Upper lobe of left lung (tissue), 6 donors: ENCODE measurements at regions not wholly inside any gene's neighbourhood (a gene's known extent, or its start where the extent isn't known, plus 50 kb on each side); places are given as distances from the start of the nearest gene placed in this dataset.
A peak's percentile ranks its signal among the peaks of the same experiment; 100 is the strongest.

ENCODE experiments used
- ATAC-seq, 2 donors: fragments of 200-7000 bp; cut with Tn5 transposase; one replicate each; pipeline ENCODE4 v1.9.1; 2022; ENCODE audit warnings: mild to moderate bottlenecking in 2 of 2, moderate library complexity in 2 of 2; ENCODE audit not compliant: low FRiP score in 2 of 2
- DNase-seq, 2 donors: peaks; one replicate each; pipeline ENCODE4 v3.0.0-alpha.2; 2019 to 2020
- H3K27ac ChIP-seq, 4 donors: fragments of 200-600 bp; sonication (generic); one replicate each; pipeline ENCODE4 v1.5.1; 2016 to 2019
- H3K27me3 ChIP-seq, 4 donors: fragments of 200-600 bp; sonication (generic); one replicate each; pipeline ENCODE4 v1.5.1; 2017 to 2019
- H3K36me3 ChIP-seq, 4 donors: fragments of 200-600 bp; sonication (generic); one replicate each; pipeline ENCODE4 v1.5.1; 2016 to 2019
- H3K4me1 ChIP-seq, 4 donors: fragments of 200-600 bp; sonication (generic); one replicate each; pipeline ENCODE4 v1.5.1; 2018 to 2019
- H3K4me3 ChIP-seq, 4 donors: fragments of 200-600 bp; sonication (generic); one replicate each; pipeline ENCODE4 v1.5.1; 2017 to 2019; ENCODE audit warnings: mild to moderate bottlenecking in 2 of 4, moderate library complexity in 1 of 4
- H3K9me3 ChIP-seq, 4 donors: fragments of 200-600 bp; sonication (generic); one replicate each; pipeline ENCODE4 v1.5.1; 2018 to 2019
- CTCF ChIP-seq, 6 experiments: fragments of 450-650 bp in 4 of 6; fragments of 200-600 bp in 2 of 6; sonication (generic) in 2 of 6; IDR thresholded peaks; one replicate each; pipeline ENCODE4 v1.5.1; 2016 to 2019; ENCODE audit warnings: antibody characterized with exemption in 6 of 6
- EP300 ChIP-seq, 4 donors: sonication (generic); formaldehyde crosslinking; IDR thresholded peaks; one replicate each; pipeline ENCODE4 v1.5.1; 2017; ENCODE audit warnings: antibody characterized with exemption in 4 of 4, control low read depth in 2 of 4
- POLR2A ChIP-seq, 4 donors: fragments of 450-650 bp; IDR thresholded peaks; one replicate each; pipeline ENCODE4 v1.5.1; 2016 to 2017; ENCODE audit warnings: antibody characterized with exemption in 4 of 4, mild to moderate bottlenecking in 2 of 4
- POLR2AphosphoS5 ChIP-seq, 2 donors: sonication (generic); formaldehyde crosslinking; IDR thresholded peaks; one replicate each; pipeline ENCODE4 v1.5.1; 2017; ENCODE audit warnings: antibody characterized with exemption in 2 of 2
- WGBS, 2 donors: methylation state at CpG; one replicate each; pipeline ENCODE4 v1.1.5; 2017 to 2018; 5-methylcytosine and 5-hydroxymethylcytosine counted together
- donor health status: DM: no; HTN: no; CAD: no; lungs with moderate emphysema.
- donor health status: DM: no; HTN: yes; CAD: no; lungs with severe emphysema.

- TF ChIP-seq POLR2A (IDR thresholded peaks at IDR 0.05) (no peak), EP300 (IDR thresholded peaks at IDR 0.05) (no peak), POLR2AphosphoS5 (IDR thresholded peaks at IDR 0.05) (no peak), CTCF (IDR thresholded peaks at IDR 0.05) (no peak)
- no peak overlapping the region for H3K27ac ChIP-seq
- no peak for DNase-seq
- no peaks in the 10 kb centered on the region for H3K4me1 ChIP-seq
- H3K36me3 ChIP-seq = no peaks in the 10 kb centered on the region
- H3K27me3 ChIP-seq = no peaks in the 10 kb centered on the region
- H3K4me3 ChIP-seq = no peak overlapping the region
- no peaks in the 10 kb centered on the region for H3K9me3 ChIP-seq
- no peak for ATAC-seq
- 60 to 67% methylated on average over 3 of the region's 3 CpGs for WGBS, 2 donors
Observed at GRCh38 chr12:65630555-65630954, 193.7 kb upstream of the HMGA2 start.

DNA sequence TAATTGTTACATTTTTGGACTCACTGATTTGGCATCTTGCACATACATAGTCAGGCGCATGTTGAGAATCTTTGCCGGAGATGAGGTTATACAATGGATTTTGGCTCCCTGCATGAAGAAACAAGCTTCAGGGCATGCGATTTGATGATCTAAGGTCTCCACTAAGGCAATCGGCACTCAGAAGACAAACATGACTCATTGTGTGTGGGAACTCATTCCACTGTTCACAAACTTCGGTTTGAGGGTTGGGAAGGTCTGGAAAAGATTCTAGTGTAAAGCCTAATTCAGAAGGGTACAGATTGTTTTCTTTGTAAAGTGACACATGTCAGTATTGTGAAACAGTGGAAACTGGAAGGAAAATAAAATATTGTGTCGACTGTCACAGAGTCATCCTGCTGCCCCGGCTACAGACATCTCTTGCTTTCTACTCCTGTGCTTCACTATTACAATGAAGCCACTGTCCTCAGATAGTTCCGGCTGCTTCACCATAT lies 192.6 kb upstream of the HMGA2 start:
- Histone ChIP-seq H3K4me1 (no peaks in the 10 kb centered on the region), H3K9me3 (no peaks in the 10 kb centered on the region), H3K27ac (no peak overlapping the region), H3K36me3 (no peaks in the 10 kb centered on the region), H3K27me3 (no peaks in the 10 kb centered on the region), H3K4me3 (no peak overlapping the region)
- ATAC-seq = peak in 1 of 2 donors; percentile 91
- WGBS, 2 donors = 72 to 80% methylated on average over 8 of the region's 8 CpGs
- TF ChIP-seq EP300 (IDR thresholded peaks at IDR 0.05) (no peak), CTCF (IDR thresholded peaks at IDR 0.05) (no peak), POLR2A (IDR thresholded peaks at IDR 0.05) (no peak), POLR2AphosphoS5 (IDR thresholded peaks at IDR 0.05) (no peak)
- no peak for DNase-seq

DNA sequence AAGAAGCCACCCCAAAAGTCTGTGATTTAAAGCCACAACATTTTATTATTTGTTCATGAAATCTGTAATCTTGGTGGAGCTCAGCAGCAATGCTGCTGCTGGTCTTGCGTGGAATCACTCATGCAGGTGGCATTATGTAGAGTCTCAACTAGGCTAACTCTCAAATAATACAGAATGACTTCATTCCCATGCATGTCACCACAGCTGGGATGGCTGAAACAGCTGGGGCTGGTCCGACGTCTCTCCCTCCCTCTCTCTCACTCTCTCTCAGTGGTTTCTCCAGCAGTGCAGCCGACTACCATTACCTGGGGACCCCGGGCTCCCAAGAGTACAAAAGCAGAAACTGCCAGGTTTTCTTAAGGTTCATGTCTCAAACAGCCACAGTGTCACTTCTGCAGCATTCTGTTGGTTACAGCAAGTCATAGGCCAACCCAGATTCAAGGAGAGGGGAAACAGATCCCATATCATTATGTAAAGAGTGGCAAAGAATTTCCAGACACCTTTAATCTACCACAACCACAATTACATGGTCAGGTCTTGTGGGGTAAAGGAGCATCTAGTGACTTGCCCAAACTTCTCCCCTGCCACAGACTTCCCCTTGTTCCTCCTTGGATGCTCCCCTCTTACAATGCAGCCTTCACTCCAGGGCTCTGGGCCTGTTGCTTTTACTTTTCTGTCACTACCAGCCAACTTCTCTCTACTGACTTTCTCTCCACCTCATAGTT lies 192.0 kb upstream of the HMGA2 start:
- H3K4me1 ChIP-seq = no peaks in the 10 kb centered on the region
- no peak overlapping the region for H3K27ac ChIP-seq
- TF ChIP-seq CTCF (IDR thresholded peaks at IDR 0.05) = no peak
- no peak for TF ChIP-seq POLR2A (IDR thresholded peaks at IDR 0.05)
- no peak for TF ChIP-seq EP300 (IDR thresholded peaks at IDR 0.05)
- TF ChIP-seq POLR2AphosphoS5 (IDR thresholded peaks at IDR 0.05) = no peak
- no peaks in the 10 kb centered on the region for H3K9me3 ChIP-seq
- H3K27me3 ChIP-seq = no peaks in the 10 kb centered on the region
- peak in 1 of 2 donors; percentile 67 for ATAC-seq
- WGBS, 2 donors = 97% methylated on average over 5 of the region's 5 CpGs
- H3K4me3 ChIP-seq = no peak overlapping the region
- no peak for DNase-seq
- H3K36me3 ChIP-seq = no peaks in the 10 kb centered on the region

GRCh38 chr12:65634061-65634460 lies 190.2 kb upstream of the HMGA2 start:
- no peak for TF ChIP-seq POLR2A (IDR thresholded peaks at IDR 0.05)
- no peak for TF ChIP-seq CTCF (IDR thresholded peaks at IDR 0.05)
- TF ChIP-seq POLR2AphosphoS5 (IDR thresholded peaks at IDR 0.05) = no peak
- no peak for TF ChIP-seq EP300 (IDR thresholded peaks at IDR 0.05)
- ATAC-seq (no peak), DNase-seq (no peak)
- H3K9me3 ChIP-seq = no peaks in the 10 kb centered on the region
- no peaks in the 10 kb centered on the region for H3K4me1 ChIP-seq
- H3K36me3 ChIP-seq = no peaks in the 10 kb centered on the region
- 85 to 89% methylated on average over 3 of the region's 3 CpGs for WGBS, 2 donors
- H3K27me3 ChIP-seq = no peaks in the 10 kb centered on the region
- H3K4me3 ChIP-seq = no peak overlapping the region
- H3K27ac ChIP-seq = no peak overlapping the region
